ENCODE measurements at regions not wholly inside any gene's neighbourhood (a gene's known extent, or its start where the extent isn't known, plus 50 kb on each side); places are given as distances from the start of the nearest gene placed in this dataset.

- TF ChIP-seq CTCF (IDR thresholded peaks at IDR 0.05; ENCODE audit: low read depth, low read length) = no peak
- TF ChIP-seq POLR2A (IDR thresholded peaks at IDR 0.05; ENCODE audit: extremely low read depth, insufficient read length) = no peak
- TF ChIP-seq MYC (IDR thresholded peaks at IDR 0.05; ENCODE audit: low read depth, low read length) = no peak
Observed at GRCh38 chr17:51442088-51442865, 181.9 kb downstream of the UTP18 start.
